ENCODE measurements at regions not wholly inside any gene's neighbourhood (a gene's known extent, or its start where the extent isn't known, plus 50 kb on each side); places are given as distances from the start of the nearest gene placed in this dataset.

GRCh38 chr10:4061441-4061951 lies 276.5 kb upstream of the KLF6 start:
- DNase-seq (ENCODE audit: low read depth in 2 of 2), result no peak

GRCh38 chr10:4059471-4060138 lies 274.6 kb upstream of the KLF6 start:
- no peak for DNase-seq (ENCODE audit: low read depth in 2 of 2)

GRCh38 chr10:4058514-4059029 lies 273.6 kb upstream of the KLF6 start:
- no peak for DNase-seq (ENCODE audit: low read depth in 2 of 2)

- DNase-seq (ENCODE audit: low read depth in 2 of 2), result no peak
Measured at GRCh38 chr10:4057725-4058513, 272.9 kb upstream of the KLF6 start.

- DNase-seq (ENCODE audit: low read depth in 2 of 2), result no peak
Measured at GRCh38 chr10:4057021-4057420, 272.0 kb upstream of the KLF6 start.

GRCh38 chr10:4054656-4055435 lies 269.8 kb upstream of the KLF6 start:
- no peak for DNase-seq (ENCODE audit: low read depth in 2 of 2)

GRCh38 chr10:4053940-4054339 lies 268.9 kb upstream of the KLF6 start:
- no peak for DNase-seq (ENCODE audit: low read depth in 2 of 2)

GRCh38 chr10:4051641-4052151 lies 266.7 kb upstream of the KLF6 start:
- peak; percentile 46 to 54 for DNase-seq (ENCODE audit: low read depth in 2 of 2)

- DNase-seq (ENCODE audit: low read depth in 2 of 2), result peak; percentile 87 to 97
Measured at GRCh38 chr10:4051011-4051640, 266.1 kb upstream of the KLF6 start.

GRCh38 chr10:4050061-4050460 lies 265.1 kb upstream of the KLF6 start:
- no peak for DNase-seq (ENCODE audit: low read depth in 2 of 2)

GRCh38 chr10:4049348-4049747 lies 264.3 kb upstream of the KLF6 start:
- no peak for DNase-seq (ENCODE audit: low read depth in 2 of 2)

- no peak for DNase-seq (ENCODE audit: low read depth in 2 of 2)
Measured at GRCh38 chr10:4048236-4048864, 263.3 kb upstream of the KLF6 start.

- DNase-seq (ENCODE audit: low read depth in 2 of 2), result no peak
Measured at GRCh38 chr10:4046712-4047354, 261.8 kb upstream of the KLF6 start.

- no peak for DNase-seq (ENCODE audit: low read depth in 2 of 2)
Measured at GRCh38 chr10:4046030-4046429, 261.0 kb upstream of the KLF6 start.

- DNase-seq (ENCODE audit: low read depth in 2 of 2), result peak; percentile 79 to 97
Measured at GRCh38 chr10:4043897-4044665, 259.1 kb upstream of the KLF6 start.

- DNase-seq (ENCODE audit: low read depth in 2 of 2), result no peak
Measured at GRCh38 chr10:4041635-4042034, 256.6 kb upstream of the KLF6 start.

GRCh38 chr10:4038000-4038399 lies 253.0 kb upstream of the KLF6 start:
- DNase-seq (ENCODE audit: low read depth in 2 of 2), result no peak

- DNase-seq (ENCODE audit: low read depth in 2 of 2), result no peak
Measured at GRCh38 chr10:4035599-4035945, 250.6 kb upstream of the KLF6 start.

GRCh38 chr10:4034907-4035598 lies 250.0 kb upstream of the KLF6 start:
- DNase-seq (ENCODE audit: low read depth in 2 of 2), result no peak

All from dermis microvascular lymphatic vessel endothelial cell (primary cell).